ENCODE measurements at regions not wholly inside any gene's neighbourhood (a gene's known extent, or its start where the extent isn't known, plus 50 kb on each side); places are given as distances from the start of the nearest gene placed in this dataset.

DNA sequence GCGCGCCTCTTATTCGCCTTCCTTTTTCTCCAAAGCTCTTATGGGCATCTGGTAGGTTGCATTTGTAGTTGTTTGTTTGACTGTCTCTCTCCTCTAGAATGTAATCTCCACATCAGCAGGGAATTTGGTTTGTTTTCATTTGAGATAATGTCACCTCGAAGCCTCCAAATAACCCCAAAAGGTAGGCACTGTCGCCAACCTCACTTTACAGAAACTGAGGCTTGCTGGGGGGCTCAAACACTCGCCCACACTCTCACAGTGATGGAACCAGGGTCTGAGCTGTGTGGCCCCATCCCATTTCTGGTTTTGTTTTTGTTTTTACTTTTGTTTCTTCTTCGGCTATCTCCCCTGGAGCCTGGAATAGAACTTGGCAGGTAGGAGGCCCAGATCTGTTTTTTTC is 172.2 kb upstream of the MYCN start:
- Histone ChIP-seq H3K4me1 (no peaks in the 10 kb centered on the region), H3K27ac (no peak overlapping the region), H3K9me3 (no peaks in the 10 kb centered on the region), H3K4me3 (no peak overlapping the region), H3K27me3 (no peaks in the 10 kb centered on the region), H3K36me3 (no peaks in the 10 kb centered on the region)
- WGBS, 2 donors = 79 to 84% methylated on average over 7 of the region's 7 CpGs
- DNase-seq = no peak
- no peak for TF ChIP-seq POLR2A (IDR thresholded peaks at IDR 0.05)
- TF ChIP-seq POLR2AphosphoS5 (IDR thresholded peaks at IDR 0.05) = no peak
- TF ChIP-seq, protein P1, sequence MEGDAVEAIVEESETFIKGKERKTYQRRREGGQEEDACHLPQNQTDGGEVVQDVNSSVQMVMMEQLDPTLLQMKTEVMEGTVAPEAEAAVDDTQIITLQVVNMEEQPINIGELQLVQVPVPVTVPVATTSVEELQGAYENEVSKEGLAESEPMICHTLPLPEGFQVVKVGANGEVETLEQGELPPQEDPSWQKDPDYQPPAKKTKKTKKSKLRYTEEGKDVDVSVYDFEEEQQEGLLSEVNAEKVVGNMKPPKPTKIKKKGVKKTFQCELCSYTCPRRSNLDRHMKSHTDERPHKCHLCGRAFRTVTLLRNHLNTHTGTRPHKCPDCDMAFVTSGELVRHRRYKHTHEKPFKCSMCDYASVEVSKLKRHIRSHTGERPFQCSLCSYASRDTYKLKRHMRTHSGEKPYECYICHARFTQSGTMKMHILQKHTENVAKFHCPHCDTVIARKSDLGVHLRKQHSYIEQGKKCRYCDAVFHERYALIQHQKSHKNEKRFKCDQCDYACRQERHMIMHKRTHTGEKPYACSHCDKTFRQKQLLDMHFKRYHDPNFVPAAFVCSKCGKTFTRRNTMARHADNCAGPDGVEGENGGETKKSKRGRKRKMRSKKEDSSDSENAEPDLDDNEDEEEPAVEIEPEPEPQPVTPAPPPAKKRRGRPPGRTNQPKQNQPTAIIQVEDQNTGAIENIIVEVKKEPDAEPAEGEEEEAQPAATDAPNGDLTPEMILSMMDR (IDR thresholded peaks at IDR 0.05) = no peak
- intact Hi-C loops (cut with DNase I) = no loop called here

DNA sequence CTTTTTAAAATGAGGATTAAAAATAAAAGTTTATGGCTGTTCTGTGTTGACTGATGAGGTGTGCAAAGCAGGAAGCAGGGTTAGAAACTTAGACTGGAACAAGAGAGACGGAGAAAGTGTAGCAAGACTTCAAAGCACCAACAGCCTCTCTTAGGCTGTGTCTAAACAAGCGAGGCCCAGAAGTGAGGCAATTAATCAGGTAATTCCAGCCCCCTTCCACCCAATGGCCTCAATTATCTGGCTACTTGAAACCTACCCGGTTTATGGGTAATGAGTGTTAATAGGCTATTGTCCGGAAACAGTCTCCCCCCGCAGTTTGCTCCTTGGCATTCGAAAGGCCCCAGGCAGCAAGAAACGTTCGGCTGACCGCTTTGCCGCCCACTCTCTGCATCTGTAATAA is 171.7 kb upstream of the MYCN start:
- no peaks in the 10 kb centered on the region for H3K4me1 ChIP-seq
- DNase-seq = no peak
- no peak overlapping the region for H3K27ac ChIP-seq
- TF ChIP-seq EP300 (IDR thresholded peaks at IDR 0.05) (no peak), POLR2A (IDR thresholded peaks at IDR 0.05) (no peak), POLR2AphosphoS5 (IDR thresholded peaks at IDR 0.05) (no peak)
- TF ChIP-seq, protein P1 (IDR thresholded peaks at IDR 0.05) = no peak
- H3K36me3 ChIP-seq = no peaks in the 10 kb centered on the region
- no peaks in the 10 kb centered on the region for H3K27me3 ChIP-seq
- no peaks in the 10 kb centered on the region for H3K9me3 ChIP-seq
- WGBS, 2 donors = 55 to 82% methylated on average over 10 of the region's 10 CpGs
- no peak overlapping the region for H3K4me3 ChIP-seq
- intact Hi-C loops (cut with DNase I) = no loop called here

DNA sequence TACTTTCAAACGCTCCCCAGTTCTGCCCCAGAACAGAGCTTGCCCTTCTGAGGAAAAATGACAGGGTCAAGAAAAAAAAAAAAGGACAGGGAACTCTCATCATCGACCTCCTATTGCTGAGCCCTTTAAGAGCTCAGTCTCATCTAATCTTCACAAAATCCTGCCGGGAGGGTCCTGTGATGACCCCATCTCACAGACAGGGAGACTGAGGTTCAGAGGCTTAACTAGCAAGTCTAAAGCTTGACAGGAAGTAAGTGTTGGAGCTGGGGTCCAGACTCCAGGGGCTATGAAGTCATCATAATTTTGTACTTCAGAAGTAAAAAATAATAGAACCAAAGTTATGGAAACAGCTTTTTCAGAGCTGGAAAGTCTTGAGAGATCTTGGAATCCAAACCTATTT is 171.1 kb upstream of the MYCN start:
- no peak for DNase-seq
- no peak overlapping the region for H3K27ac ChIP-seq
- 77 to 80% methylated on average over 3 of the region's 3 CpGs for WGBS, 2 donors
- no peaks in the 10 kb centered on the region for H3K27me3 ChIP-seq
- no peaks in the 10 kb centered on the region for H3K9me3 ChIP-seq
- no peak overlapping the region for H3K4me3 ChIP-seq
- intact Hi-C loops (cut with DNase I) = no loop called here
- H3K4me1 ChIP-seq = no peaks in the 10 kb centered on the region
- TF ChIP-seq, protein P1 (IDR thresholded peaks at IDR 0.05) = no peak
- TF ChIP-seq POLR2AphosphoS5 (IDR thresholded peaks at IDR 0.05) = no peak
- H3K36me3 ChIP-seq = no peaks in the 10 kb centered on the region

DNA sequence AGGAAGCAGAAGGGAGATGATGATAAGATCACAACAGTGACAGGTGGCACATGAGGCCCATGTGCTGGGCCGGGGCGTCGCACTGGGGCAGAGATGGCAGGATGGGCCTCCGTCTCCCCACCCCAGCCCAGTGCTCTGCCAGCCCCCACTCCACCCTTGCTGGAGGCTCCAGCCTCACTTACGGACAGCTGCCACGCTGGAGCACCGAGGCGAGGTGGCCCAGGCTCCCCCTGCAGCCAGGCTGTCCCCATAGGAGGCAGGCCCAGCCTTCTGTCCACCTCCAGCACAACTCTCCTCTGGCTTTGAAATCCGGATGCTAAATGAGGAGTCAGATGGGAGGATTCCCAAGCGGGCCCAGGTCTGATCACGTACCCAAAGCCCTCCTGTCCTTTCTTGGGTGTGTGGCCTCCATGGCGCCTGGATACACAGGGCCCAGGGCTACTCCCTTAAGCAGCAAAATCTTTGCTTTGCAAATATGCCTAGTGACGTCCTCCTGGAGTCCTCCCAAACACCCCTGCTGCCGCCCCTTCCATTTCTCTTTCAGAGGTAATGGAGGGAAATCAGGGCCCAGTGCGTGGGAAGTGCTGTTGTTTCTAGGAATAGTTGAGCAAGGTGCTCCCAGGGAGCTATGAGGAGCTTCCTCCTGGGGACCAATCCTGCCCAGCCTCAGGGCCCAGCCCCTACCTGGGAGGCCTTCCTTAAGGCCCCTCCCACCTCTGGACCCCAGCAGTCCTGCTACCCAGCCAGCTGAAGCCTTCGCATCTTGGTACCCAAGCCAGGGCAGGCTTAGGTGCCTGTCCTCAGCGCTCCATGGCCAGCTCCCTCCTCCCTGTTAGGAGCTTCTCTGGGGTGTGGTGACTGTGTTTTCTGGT is 170.4 kb upstream of the MYCN start:
- H3K4me3 ChIP-seq = no peak overlapping the region
- no peak for DNase-seq
- intact Hi-C loops (cut with DNase I) = no loop called here
- H3K4me1 ChIP-seq = no peaks in the 10 kb centered on the region
- H3K27me3 ChIP-seq = no peaks in the 10 kb centered on the region
- no peak overlapping the region for H3K27ac ChIP-seq
- no peaks in the 10 kb centered on the region for H3K9me3 ChIP-seq
- 86 to 88% methylated on average over 17 of the region's 17 CpGs for WGBS, 2 donors
- TF ChIP-seq POLR2AphosphoS5 (IDR thresholded peaks at IDR 0.05) (no peak), POLR2A (IDR thresholded peaks at IDR 0.05) (no peak), EP300 (IDR thresholded peaks at IDR 0.05) (no peak)
- TF ChIP-seq, protein P1 (IDR thresholded peaks at IDR 0.05) = no peak
- no peaks in the 10 kb centered on the region for H3K36me3 ChIP-seq

DNA sequence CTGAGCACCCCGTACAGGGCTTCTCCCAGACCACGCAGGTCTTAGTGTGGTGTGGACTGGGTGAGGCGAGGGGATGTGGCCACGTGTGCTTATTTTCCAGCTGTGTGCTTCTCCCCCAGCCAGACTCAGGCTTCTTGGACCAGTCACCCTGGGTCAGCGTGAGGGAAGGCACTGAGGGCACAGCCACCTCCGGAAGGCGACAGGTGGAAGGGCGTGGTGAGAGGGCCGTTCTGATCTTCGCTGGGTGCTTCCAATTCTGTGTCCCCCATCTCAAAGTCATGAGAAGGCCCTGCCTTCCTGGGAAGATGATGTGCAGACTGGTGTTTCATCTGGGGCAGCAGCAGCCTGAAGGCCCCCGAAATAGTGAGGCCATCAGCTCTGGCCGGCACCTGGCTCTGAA is 169.7 kb upstream of the MYCN start:
- intact Hi-C loops (cut with DNase I) = no loop called here
- TF ChIP-seq EP300 (IDR thresholded peaks at IDR 0.05) (no peak), POLR2AphosphoS5 (IDR thresholded peaks at IDR 0.05) (no peak), POLR2A (IDR thresholded peaks at IDR 0.05) (no peak)
- TF ChIP-seq, protein P1 (IDR thresholded peaks at IDR 0.05) = no peak
- DNase-seq = no peak
- H3K9me3 ChIP-seq = no peaks in the 10 kb centered on the region
- H3K4me1 ChIP-seq = no peaks in the 10 kb centered on the region
- H3K27me3 ChIP-seq = no peaks in the 10 kb centered on the region
- no peak overlapping the region for H3K4me3 ChIP-seq
- 86 to 91% methylated on average over 12 of the region's 12 CpGs for WGBS, 2 donors
- no peak overlapping the region for H3K27ac ChIP-seq
- no peaks in the 10 kb centered on the region for H3K36me3 ChIP-seq

All from sigmoid colon (tissue), 6 donors.